HUES48 (cell line): ENCODE measurements at regions not wholly inside any gene's neighbourhood (a gene's known extent, or its start where the extent isn't known, plus 50 kb on each side); places are given as distances from the start of the nearest gene placed in this dataset.
"Not testable (repeated sequence)": the region's sequence is repeated elsewhere in the genome, so short reads cannot be mapped to it uniquely, and the experiment has no call there.

Experiments
- H3K27ac ChIP-seq: one replicate; pipeline ENCODE4 v1.7.0; 2013; ENCODE audit warnings: low read depth, low read length, inconsistent platforms
- H3K27me3 ChIP-seq: 2 replicates; pipeline ENCODE4 v1.6.1; 2013; ENCODE audit warnings: mild to moderate bottlenecking, low read length; ENCODE audit not compliant: control insufficient read depth, insufficient read depth
- H3K36me3 ChIP-seq: 2 replicates; pipeline ENCODE4 v1.6.1; 2013; ENCODE audit warnings: low read length; ENCODE audit not compliant: control insufficient read depth, insufficient read depth
- H3K4me1 ChIP-seq: 2 replicates; pipeline ENCODE4 v1.6.1; 2013; ENCODE audit warnings: mild to moderate bottlenecking, low read length; ENCODE audit not compliant: control insufficient read depth, insufficient read depth
- H3K4me3 ChIP-seq: 2 replicates; pipeline ENCODE4 v1.5.1; 2013; ENCODE audit warnings: mild to moderate bottlenecking, low read depth, low read length
- H3K9ac ChIP-seq: 2 replicates; pipeline ENCODE4 v1.6.1; 2013; ENCODE audit warnings: mild to moderate bottlenecking, low read depth, low read length, moderate library complexity
- H3K9me3 ChIP-seq: 2 replicates; pipeline ENCODE4 v1.6.1; 2013; ENCODE audit warnings: low read length; ENCODE audit not compliant: control insufficient read depth, insufficient read depth

DNA sequence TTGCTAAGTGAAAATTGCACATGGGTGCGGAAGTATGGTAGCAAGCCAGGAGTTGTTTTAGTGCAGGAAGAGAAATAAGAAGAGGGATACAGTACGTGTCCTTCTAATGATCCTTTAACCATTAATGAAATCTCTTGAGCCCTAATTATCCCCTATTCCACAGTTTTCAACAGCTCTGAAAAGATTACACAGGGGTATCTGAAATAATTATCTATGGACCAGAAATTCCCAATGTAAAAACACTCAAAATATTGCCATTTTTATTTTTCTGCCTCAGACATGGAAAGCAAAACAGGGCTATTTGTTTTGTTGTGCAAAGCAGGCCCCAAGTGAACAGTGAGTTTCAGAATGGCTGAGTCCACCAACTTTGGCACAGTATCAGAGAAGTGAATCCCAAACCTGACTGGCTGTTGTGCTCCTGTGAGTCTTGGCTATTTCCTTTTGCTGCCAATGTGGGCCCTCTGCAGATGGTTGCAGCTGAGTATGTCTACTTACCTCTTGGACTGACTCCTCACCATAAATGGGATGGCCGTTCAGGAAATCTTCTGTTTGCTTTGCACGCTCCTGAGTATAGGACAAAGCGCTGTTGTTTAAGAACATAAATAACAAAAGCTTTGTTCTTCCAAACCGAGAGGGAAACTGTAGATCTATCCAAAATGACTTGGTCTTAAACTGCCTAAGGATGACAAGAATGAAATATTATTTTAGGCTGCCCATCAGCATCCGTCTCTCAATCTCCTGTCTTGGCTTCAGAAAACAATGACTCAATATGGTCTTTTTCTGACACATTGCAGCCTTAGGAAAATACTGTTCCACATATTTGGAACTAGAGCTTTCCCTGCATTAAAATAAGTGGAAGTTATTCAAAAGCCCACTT lies 204.1 kb downstream of the DEPDC1B start:
- H3K36me3 ChIP-seq = no peaks in the 10 kb centered on the region
- no peaks in the 10 kb centered on the region for H3K27me3 ChIP-seq
- H3K27ac ChIP-seq = no peak overlapping the region
- H3K4me3 ChIP-seq = no peak overlapping the region
- no peaks in the 10 kb centered on the region for H3K9me3 ChIP-seq
- peaks cover 16% of the 10 kb centered on the region for H3K4me1 ChIP-seq
- no peak overlapping the region for H3K9ac ChIP-seq

- H3K4me1 ChIP-seq = peaks cover 15% of the 10 kb centered on the region
These were observed 205.3 kb downstream of the DEPDC1B start for GRCh38 chr5:60494635-60495034.

GRCh38 chr5:60494144-60494543 lies 205.8 kb downstream of the DEPDC1B start:
- H3K27ac ChIP-seq = no peak overlapping the region
- H3K9me3 ChIP-seq = no peaks in the 10 kb centered on the region
- H3K4me1 ChIP-seq = peaks cover 10% of the 10 kb centered on the region
- no peak overlapping the region for H3K4me3 ChIP-seq
- H3K36me3 ChIP-seq = no peaks in the 10 kb centered on the region
- H3K27me3 ChIP-seq = no peaks in the 10 kb centered on the region
- no peak overlapping the region for H3K9ac ChIP-seq

More at GRCh38 chr5:60494635-60495034, 205.3 kb downstream of the DEPDC1B start:
- Histone ChIP-seq H3K9ac (no peak overlapping the region), H3K4me3 (no peak overlapping the region), H3K36me3 (no peaks in the 10 kb centered on the region), H3K27me3 (no peaks in the 10 kb centered on the region), H3K27ac (no peak overlapping the region), H3K9me3 (no peaks in the 10 kb centered on the region)

DNA sequence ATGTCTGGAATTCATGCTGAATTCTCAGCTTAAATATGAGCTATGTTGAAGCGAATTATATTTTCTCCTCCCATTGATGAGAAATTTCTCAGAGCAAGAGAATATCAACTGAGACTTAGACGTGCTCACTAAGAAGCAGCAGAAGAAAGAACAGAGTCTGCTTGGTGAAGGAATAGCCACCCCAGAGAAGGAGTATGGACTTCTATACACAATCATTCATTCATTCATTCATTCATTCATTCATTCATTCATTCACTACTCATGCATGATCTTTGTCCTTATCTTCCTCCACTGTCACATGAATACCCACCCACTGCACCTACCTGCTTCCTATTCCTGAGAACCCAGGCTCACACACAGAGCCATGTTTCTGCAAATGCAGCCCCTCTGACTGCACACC lies 206.6 kb downstream of the DEPDC1B start:
- H3K9ac ChIP-seq = no peak overlapping the region
- no peak overlapping the region for H3K27ac ChIP-seq
- H3K27me3 ChIP-seq = no peaks in the 10 kb centered on the region
- no peaks in the 10 kb centered on the region for H3K9me3 ChIP-seq
- H3K4me3 ChIP-seq = no peak overlapping the region
- H3K4me1 ChIP-seq = peaks cover 7% of the 10 kb centered on the region; the same call in 1 of the 2 replicates
- no peaks in the 10 kb centered on the region for H3K36me3 ChIP-seq

GRCh38 chr5:60492958-60493357 lies 207.0 kb downstream of the DEPDC1B start:
- Histone ChIP-seq H3K4me1 (peaks cover 7% of the 10 kb centered on the region; the same call in 1 of the 2 replicates), H3K36me3 (no peaks in the 10 kb centered on the region), H3K27me3 (no peaks in the 10 kb centered on the region), H3K27ac (no peak overlapping the region), H3K9me3 (no peaks in the 10 kb centered on the region), H3K4me3 (no peak overlapping the region), H3K9ac (no peak overlapping the region)

- H3K9ac ChIP-seq, H3K9me3 ChIP-seq, H3K27me3 ChIP-seq, H3K36me3 ChIP-seq, H3K27ac ChIP-seq, H3K4me3 ChIP-seq, H3K4me1 ChIP-seq: not testable (repeated sequence)
These were observed 207.6 kb downstream of the DEPDC1B start for GRCh38 chr5:60492358-60492757.

DNA sequence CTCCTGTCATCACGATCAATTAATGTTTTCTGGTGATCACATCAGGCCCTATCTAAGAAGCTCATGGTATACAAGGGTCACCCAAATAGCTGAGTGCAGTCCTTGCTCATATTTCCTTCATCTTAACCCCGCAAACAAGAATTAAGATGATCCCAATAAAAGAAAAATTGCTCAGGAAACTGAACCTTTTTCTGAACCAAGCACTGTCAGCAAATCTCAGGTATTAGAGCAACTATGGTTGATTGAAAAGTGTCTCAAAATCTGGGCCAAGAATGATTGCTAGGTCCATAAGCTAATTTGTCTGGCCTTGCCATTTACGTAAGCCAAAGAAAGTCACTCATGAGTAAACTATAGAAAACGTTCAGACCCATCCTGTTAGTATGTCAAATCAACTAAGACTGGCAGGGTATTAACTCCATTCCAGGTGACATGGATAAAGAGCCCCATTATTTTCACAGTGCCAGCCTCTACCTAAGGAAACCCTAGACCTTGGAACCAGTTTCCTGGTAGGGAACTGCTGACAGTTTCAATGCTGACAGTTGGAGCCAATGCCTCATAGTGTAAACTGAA lies 209.3 kb downstream of the DEPDC1B start:
- Histone ChIP-seq H3K4me1 (peaks cover 7% of the 10 kb centered on the region; the same call in 1 of the 2 replicates), H3K9me3 (no peaks in the 10 kb centered on the region), H3K36me3 (no peaks in the 10 kb centered on the region), H3K27me3 (no peaks in the 10 kb centered on the region), H3K27ac (no peak overlapping the region), H3K9ac (no peak overlapping the region), H3K4me3 (no peak overlapping the region)

DNA sequence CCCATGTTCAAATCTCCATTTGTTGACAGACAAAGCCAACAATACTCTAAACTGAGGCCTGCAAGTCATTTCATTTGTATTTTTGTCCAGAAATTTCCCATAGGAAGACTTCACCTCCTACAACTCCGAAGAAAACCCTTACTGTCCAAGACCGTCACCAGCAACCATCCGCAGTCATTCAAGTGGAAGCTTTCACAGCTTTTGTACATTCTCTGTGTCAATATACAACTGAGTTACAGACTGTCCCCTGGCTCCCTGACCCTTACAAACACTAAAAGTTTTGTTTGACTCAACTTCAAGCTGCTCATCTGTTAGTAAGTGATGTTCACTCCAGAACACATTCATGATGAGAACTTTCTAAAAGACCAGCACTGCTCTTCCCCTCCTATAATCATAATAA lies 210.1 kb downstream of the DEPDC1B start:
- Histone ChIP-seq H3K36me3 (no peaks in the 10 kb centered on the region), H3K27ac (no peak overlapping the region), H3K27me3 (no peaks in the 10 kb centered on the region), H3K4me1 (peaks cover 7% of the 10 kb centered on the region; the same call in 1 of the 2 replicates), H3K9me3 (no peaks in the 10 kb centered on the region), H3K9ac (no peak overlapping the region), H3K4me3 (no peak overlapping the region)

DNA sequence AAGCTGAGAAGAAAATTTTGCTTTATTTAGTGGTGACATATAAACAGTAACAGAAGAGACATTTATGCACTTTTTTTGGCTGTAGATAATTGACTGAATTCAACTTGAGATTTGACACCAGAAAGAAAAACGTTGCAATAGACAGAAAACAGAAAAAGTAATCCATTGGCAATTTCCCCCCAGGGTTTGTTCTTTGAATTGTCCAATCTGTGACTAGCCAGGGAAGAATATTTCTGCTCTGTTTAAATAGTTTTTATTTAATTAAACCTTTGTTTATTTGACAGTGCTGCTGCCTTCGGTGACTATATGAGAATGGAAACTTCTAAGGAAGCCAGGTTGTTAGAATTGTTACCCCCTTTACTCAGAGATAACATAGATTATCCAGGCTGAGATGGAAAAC lies 210.6 kb downstream of the DEPDC1B start:
- no peaks in the 10 kb centered on the region for H3K36me3 ChIP-seq
- H3K4me3 ChIP-seq = no peak overlapping the region
- no peak overlapping the region for H3K9ac ChIP-seq
- H3K9me3 ChIP-seq = no peaks in the 10 kb centered on the region
- peaks cover 6% of the 10 kb centered on the region; the same call in 1 of the 2 replicates for H3K4me1 ChIP-seq
- H3K27me3 ChIP-seq = no peaks in the 10 kb centered on the region
- no peak overlapping the region for H3K27ac ChIP-seq

- Histone ChIP-seq H3K36me3 (no peaks in the 10 kb centered on the region), H3K27ac (no peak overlapping the region), H3K9me3 (no peaks in the 10 kb centered on the region), H3K27me3 (no peaks in the 10 kb centered on the region), H3K4me1 (no peaks in the 10 kb centered on the region), H3K4me3 (no peak overlapping the region), H3K9ac (no peak overlapping the region)
These were observed 211.4 kb downstream of the DEPDC1B start for GRCh38 chr5:60488466-60489130.
